ENCODE measurements at regions not wholly inside any gene's neighbourhood (a gene's known extent, or its start where the extent isn't known, plus 50 kb on each side); places are given as distances from the start of the nearest gene placed in this dataset.
"Not testable (repeated sequence)": the region's sequence is repeated elsewhere in the genome, so short reads cannot be mapped to it uniquely, and the experiment has no call there.

GRCh38 chr6:14291331-14291730 is 173.8 kb downstream of the CD83 start:
- Histone ChIP-seq H3K27me3 (ENCODE audit: insufficient read depth, poor library complexity, severe bottlenecking) (no peaks in the 10 kb centered on the region), H3K27ac (replicated peaks) (no peak overlapping the region), H3K4me3 (replicated peaks; ENCODE audit: insufficient read depth, low read length) (no peak overlapping the region)
- no peak for DNase-seq (ENCODE audit: low read depth in 1 of 2, low spot score in 1 of 2)
- TF ChIP-seq CTCF (IDR thresholded peaks at IDR 0.05; ENCODE audit: insufficient read depth, low read length): no peak
- TF ChIP-seq REST (IDR thresholded peaks at IDR 0.05; ENCODE audit: insufficient replicate concordance, low read depth): no peak
- TF ChIP-seq GABPA (IDR thresholded peaks at IDR 0.05; ENCODE audit: low read depth): no peak
- no peak for TF ChIP-seq SPI1 (IDR thresholded peaks at IDR 0.05; ENCODE audit: borderline replicate concordance, low read depth)
- TF ChIP-seq POLR2AphosphoS5 (IDR thresholded peaks at IDR 0.05; ENCODE audit: low read depth): no peak

GRCh38 chr6:14292119-14292518 is 174.5 kb downstream of the CD83 start:
- Histone ChIP-seq H3K4me3 (replicated peaks; ENCODE audit: insufficient read depth, low read length) (no peak overlapping the region), H3K27ac (replicated peaks) (no peak overlapping the region), H3K27me3 (ENCODE audit: insufficient read depth, poor library complexity, severe bottlenecking) (no peaks in the 10 kb centered on the region)
- no peak for TF ChIP-seq REST (IDR thresholded peaks at IDR 0.05; ENCODE audit: insufficient replicate concordance, low read depth)
- TF ChIP-seq POLR2AphosphoS5 (IDR thresholded peaks at IDR 0.05; ENCODE audit: low read depth): no peak
- TF ChIP-seq SPI1 (IDR thresholded peaks at IDR 0.05; ENCODE audit: borderline replicate concordance, low read depth): no peak
- no peak for TF ChIP-seq CTCF (IDR thresholded peaks at IDR 0.05; ENCODE audit: insufficient read depth, low read length)
- no peak for TF ChIP-seq GABPA (IDR thresholded peaks at IDR 0.05; ENCODE audit: low read depth)
- DNase-seq (ENCODE audit: low read depth in 1 of 2, low spot score in 1 of 2): no peak

GRCh38 chr6:14294270-14294951 is 176.8 kb downstream of the CD83 start:
- no peaks in the 10 kb centered on the region for H3K27me3 ChIP-seq (ENCODE audit: insufficient read depth, poor library complexity, severe bottlenecking)
- H3K27ac ChIP-seq (replicated peaks): no peak overlapping the region
- TF ChIP-seq POLR2AphosphoS5 (IDR thresholded peaks at IDR 0.05; ENCODE audit: low read depth) (no peak), CTCF (IDR thresholded peaks at IDR 0.05; ENCODE audit: insufficient read depth, low read length) (no peak), GABPA (IDR thresholded peaks at IDR 0.05; ENCODE audit: low read depth) (no peak), REST (IDR thresholded peaks at IDR 0.05; ENCODE audit: insufficient replicate concordance, low read depth) (no peak), SPI1 (IDR thresholded peaks at IDR 0.05; ENCODE audit: borderline replicate concordance, low read depth) (no peak)
- no peak for DNase-seq (ENCODE audit: low read depth in 1 of 2, low spot score in 1 of 2)
- H3K4me3 ChIP-seq (replicated peaks; ENCODE audit: insufficient read depth, low read length): no peak overlapping the region

- H3K27me3 ChIP-seq (ENCODE audit: insufficient read depth, poor library complexity, severe bottlenecking); H3K27ac ChIP-seq (replicated peaks); DNase-seq (ENCODE audit: low read depth in 1 of 2, low spot score in 1 of 2); H3K4me3 ChIP-seq (replicated peaks; ENCODE audit: insufficient read depth, low read length): not testable (repeated sequence)
Measured at GRCh38 chr6:14296698-14297097, 179.1 kb downstream of the CD83 start.

- not testable (repeated sequence) for DNase-seq (ENCODE audit: low read depth in 1 of 2, low spot score in 1 of 2); H3K4me3 ChIP-seq (replicated peaks; ENCODE audit: insufficient read depth, low read length); H3K27ac ChIP-seq (replicated peaks); H3K27me3 ChIP-seq (ENCODE audit: insufficient read depth, poor library complexity, severe bottlenecking)
Measured at GRCh38 chr6:14297118-14297517, 179.5 kb downstream of the CD83 start.

- not testable (repeated sequence) for H3K27me3 ChIP-seq (ENCODE audit: insufficient read depth, poor library complexity, severe bottlenecking); H3K27ac ChIP-seq (replicated peaks); DNase-seq (ENCODE audit: low read depth in 1 of 2, low spot score in 1 of 2); H3K4me3 ChIP-seq (replicated peaks; ENCODE audit: insufficient read depth, low read length)
Measured at GRCh38 chr6:14300189-14300588, 182.6 kb downstream of the CD83 start.

Data from HL-60 (cell line).